Peyer's patch (tissue), 4 donors: ENCODE measurements at regions not wholly inside any gene's neighbourhood (a gene's known extent, or its start where the extent isn't known, plus 50 kb on each side); places are given as distances from the start of the nearest gene placed in this dataset.

Experiments used
- DNase-seq, 3 donors: peaks; one replicate each; pipeline ENCODE4 v3.0.0-alpha.2; 2017 to 2019
- H3K27ac ChIP-seq, 4 donors: fragments of 200-600 bp; sonication (generic); one replicate each; pipeline ENCODE4 v1.5.1; 2016 to 2019
- H3K27me3 ChIP-seq, 2 donors: fragments of 200-600 bp; sonication (generic); one replicate each; pipeline ENCODE4 v1.5.1; 2019
- H3K36me3 ChIP-seq, 3 donors: fragments of 200-600 bp; sonication (generic); one replicate each; pipeline ENCODE4 v1.5.1; 2016 to 2019
- H3K4me1 ChIP-seq, 4 donors: fragments of 200-600 bp; sonication (generic); one replicate each; pipeline ENCODE4 v1.5.1; 2016 to 2019
- H3K4me3 ChIP-seq, 4 donors: fragments of 200-600 bp; sonication (generic); 1 replicate in 3 of 4; 2 replicates in 1 of 4; pipeline ENCODE4 v1.5.1; 2016 to 2019; ENCODE audit warnings: mild to moderate bottlenecking in 1 of 4
- H3K9me3 ChIP-seq, 4 donors: fragments of 200-600 bp; sonication (generic); one replicate each; pipeline ENCODE4 v1.5.1; 2016 to 2019; ENCODE audit warnings: mild to moderate bottlenecking in 1 of 4
- POLR2A ChIP-seq, 2 donors: fragments of 450-650 bp; IDR thresholded peaks; one replicate each; pipeline ENCODE4 v1.5.1; 2017; ENCODE audit warnings: antibody characterized with exemption in 2 of 2, mild to moderate bottlenecking in 2 of 2, moderate library complexity in 2 of 2
- TF ChIP-seq, protein P1 (sequence below), 6 experiments: fragments of 450-650 bp in 4 of 6; fragments of 200-600 bp in 2 of 6; sonication (generic) in 1 of 6; IDR thresholded peaks; one replicate each; pipeline ENCODE4 v1.5.1; 2017 to 2019; ENCODE audit warnings: antibody characterized with exemption in 6 of 6, mild to moderate bottlenecking in 3 of 6, moderate library complexity in 1 of 6

DNA sequence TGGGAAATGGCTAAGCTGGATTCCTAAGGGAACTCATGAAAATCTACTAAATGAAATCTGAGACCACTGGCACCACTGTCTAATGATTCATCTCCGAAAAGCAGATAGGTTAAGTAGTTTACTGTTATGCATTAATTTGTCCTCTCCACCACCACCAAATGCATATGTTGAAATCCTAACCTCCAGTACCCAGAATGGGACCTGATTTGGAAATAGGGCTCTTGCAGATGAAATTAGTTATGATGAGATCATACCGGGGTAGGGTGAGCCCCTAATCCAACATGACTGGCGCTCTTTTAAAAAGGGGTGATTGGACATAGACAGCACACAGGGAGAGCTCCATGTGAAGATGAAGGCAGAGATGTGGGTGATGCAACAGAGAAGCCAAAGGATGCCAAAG, 124.9 kb upstream of the GUCY1A1 start:
- Histone ChIP-seq H3K4me1 (no peaks in the 10 kb centered on the region), H3K9me3 (no peaks in the 10 kb centered on the region), H3K36me3 (no peaks in the 10 kb centered on the region), H3K27me3 (no peaks in the 10 kb centered on the region), H3K27ac (no peak overlapping the region), H3K4me3 (no peak overlapping the region)
- no peak for TF ChIP-seq POLR2A (IDR thresholded peaks at IDR 0.05)
- TF ChIP-seq, protein P1, sequence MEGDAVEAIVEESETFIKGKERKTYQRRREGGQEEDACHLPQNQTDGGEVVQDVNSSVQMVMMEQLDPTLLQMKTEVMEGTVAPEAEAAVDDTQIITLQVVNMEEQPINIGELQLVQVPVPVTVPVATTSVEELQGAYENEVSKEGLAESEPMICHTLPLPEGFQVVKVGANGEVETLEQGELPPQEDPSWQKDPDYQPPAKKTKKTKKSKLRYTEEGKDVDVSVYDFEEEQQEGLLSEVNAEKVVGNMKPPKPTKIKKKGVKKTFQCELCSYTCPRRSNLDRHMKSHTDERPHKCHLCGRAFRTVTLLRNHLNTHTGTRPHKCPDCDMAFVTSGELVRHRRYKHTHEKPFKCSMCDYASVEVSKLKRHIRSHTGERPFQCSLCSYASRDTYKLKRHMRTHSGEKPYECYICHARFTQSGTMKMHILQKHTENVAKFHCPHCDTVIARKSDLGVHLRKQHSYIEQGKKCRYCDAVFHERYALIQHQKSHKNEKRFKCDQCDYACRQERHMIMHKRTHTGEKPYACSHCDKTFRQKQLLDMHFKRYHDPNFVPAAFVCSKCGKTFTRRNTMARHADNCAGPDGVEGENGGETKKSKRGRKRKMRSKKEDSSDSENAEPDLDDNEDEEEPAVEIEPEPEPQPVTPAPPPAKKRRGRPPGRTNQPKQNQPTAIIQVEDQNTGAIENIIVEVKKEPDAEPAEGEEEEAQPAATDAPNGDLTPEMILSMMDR (IDR thresholded peaks at IDR 0.05) = no peak
- no peak for DNase-seq

DNA sequence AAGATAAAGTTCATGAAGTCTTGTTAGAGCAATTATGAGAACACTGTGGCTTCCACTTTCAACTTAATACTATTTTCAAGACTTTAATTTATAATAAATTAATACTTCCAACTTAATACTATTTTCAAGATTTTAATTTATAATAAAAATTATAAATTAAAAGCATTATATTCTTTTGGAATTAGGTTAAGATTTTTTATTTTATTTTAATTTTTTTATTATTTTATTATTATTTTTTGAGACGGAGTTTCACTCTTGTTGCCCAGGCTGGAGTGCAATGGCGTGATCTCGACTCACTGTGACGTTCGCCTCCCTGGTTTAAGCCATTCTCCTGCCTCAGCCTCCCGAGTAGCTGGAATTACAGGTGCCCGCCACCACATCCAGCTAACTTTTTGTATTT, 126.0 kb upstream of the GUCY1A1 start:
- TF ChIP-seq, protein P1 (IDR thresholded peaks at IDR 0.05) = no peak
- TF ChIP-seq POLR2A (IDR thresholded peaks at IDR 0.05) = no peak
- H3K27me3 ChIP-seq = no peaks in the 10 kb centered on the region
- H3K36me3 ChIP-seq = no peaks in the 10 kb centered on the region
- H3K9me3 ChIP-seq = no peaks in the 10 kb centered on the region
- no peaks in the 10 kb centered on the region for H3K4me1 ChIP-seq
- no peak overlapping the region for H3K27ac ChIP-seq
- H3K4me3 ChIP-seq = no peak overlapping the region
- DNase-seq = no peak

DNA sequence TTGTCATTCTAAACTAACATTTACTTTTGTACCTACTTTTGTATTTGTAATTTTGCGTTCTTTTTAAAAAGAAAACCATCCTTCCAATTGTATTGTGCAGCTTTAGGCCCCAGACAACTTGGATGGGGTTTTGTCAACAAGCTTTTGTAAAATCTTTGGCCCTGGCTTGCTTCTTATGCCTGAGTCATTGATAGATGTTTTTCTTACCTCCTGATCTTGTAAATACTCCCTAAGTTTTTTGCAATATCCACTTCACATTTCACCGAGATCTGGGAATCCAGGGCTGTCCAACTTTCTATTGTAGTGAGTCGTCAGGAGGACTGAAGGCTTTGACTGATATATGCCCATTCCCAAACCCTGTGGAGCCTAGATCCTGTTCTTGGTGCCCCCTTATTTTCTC, 126.9 kb upstream of the GUCY1A1 start:
- Histone ChIP-seq H3K4me3 (no peak overlapping the region), H3K4me1 (no peaks in the 10 kb centered on the region), H3K27me3 (no peaks in the 10 kb centered on the region), H3K36me3 (no peaks in the 10 kb centered on the region), H3K9me3 (no peaks in the 10 kb centered on the region), H3K27ac (no peak overlapping the region)
- TF ChIP-seq, protein P1 (IDR thresholded peaks at IDR 0.05) = no peak
- no peak for TF ChIP-seq POLR2A (IDR thresholded peaks at IDR 0.05)
- no peak for DNase-seq

DNA sequence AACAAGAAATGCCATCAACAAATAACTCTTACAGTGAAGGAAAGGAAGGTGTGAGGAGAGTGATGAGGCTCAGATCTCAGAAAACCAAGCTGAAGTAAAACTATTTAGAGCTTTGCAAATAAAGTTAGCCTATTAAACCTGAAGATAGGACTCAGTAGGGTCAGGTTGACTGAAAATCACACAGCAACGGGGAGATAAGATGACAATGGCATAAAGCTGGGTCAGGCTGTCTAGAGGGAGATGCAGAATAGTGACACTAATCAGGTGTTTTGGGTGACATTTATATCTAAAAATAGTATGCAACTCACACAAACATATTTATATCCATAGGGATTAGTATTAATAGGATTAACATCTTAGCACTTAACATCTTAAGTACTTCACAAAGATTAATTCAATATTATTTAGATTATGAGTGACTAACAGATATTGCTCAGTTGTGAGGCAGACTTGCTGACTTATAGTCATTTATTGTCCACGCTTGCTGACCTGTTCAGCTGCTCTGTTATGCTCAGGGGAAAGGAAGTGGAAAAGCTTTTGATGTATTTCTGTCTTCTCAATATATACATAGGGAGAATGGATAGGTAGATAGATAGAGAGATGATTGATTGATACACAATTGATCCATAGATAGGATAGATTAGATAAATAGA, 130.7 kb upstream of the GUCY1A1 start:
- no peaks in the 10 kb centered on the region for H3K4me1 ChIP-seq

DNA sequence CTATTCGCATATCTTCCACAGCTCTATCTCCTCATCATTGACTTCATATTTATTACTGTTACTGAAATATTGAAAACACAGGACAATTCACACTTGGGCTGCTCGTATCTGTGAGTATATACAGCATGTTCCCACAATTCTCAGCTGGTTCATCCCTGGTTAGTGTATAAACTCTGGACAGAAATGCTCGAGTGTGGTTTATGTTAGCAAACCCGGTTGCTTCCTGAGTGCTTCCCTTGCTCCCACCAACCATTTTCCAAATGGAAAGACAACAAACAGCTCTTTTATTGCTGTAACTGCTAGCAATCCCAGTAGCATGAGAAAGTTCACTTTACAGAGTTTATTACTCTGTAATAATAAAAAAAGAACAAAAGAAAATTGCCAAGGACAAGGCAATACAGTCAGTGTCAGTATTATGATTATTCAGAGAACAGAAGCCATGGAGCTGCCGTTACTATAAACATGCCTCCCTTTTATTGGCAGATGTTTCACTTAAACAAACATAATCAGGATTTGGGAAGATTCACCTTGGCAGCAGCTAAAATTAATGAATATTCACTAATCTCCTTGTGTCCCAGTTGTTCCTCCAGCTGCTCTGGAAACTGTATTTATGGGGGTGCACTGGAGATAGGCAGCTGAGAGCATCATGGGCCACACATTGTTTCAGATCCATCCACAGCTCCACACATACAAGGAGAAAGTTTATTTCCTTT, 134.1 kb upstream of the GUCY1A1 start:
- TF ChIP-seq, protein P1 (IDR thresholded peaks at IDR 0.05) = no peak
- TF ChIP-seq POLR2A (IDR thresholded peaks at IDR 0.05) = no peak
- Histone ChIP-seq H3K27me3 (no peaks in the 10 kb centered on the region), H3K4me3 (no peak overlapping the region), H3K27ac (no peak overlapping the region), H3K36me3 (no peaks in the 10 kb centered on the region), H3K4me1 (no peaks in the 10 kb centered on the region), H3K9me3 (no peaks in the 10 kb centered on the region)
- no peak for DNase-seq

More for the DNA sequence above, 130.7 kb upstream of the GUCY1A1 start:
- no peaks in the 10 kb centered on the region for H3K36me3 ChIP-seq
- H3K4me3 ChIP-seq = no peak overlapping the region
- no peak for DNase-seq
- TF ChIP-seq POLR2A (IDR thresholded peaks at IDR 0.05) = no peak
- H3K9me3 ChIP-seq = no peaks in the 10 kb centered on the region
- H3K27me3 ChIP-seq = no peaks in the 10 kb centered on the region
- H3K27ac ChIP-seq = no peak overlapping the region

DNA sequence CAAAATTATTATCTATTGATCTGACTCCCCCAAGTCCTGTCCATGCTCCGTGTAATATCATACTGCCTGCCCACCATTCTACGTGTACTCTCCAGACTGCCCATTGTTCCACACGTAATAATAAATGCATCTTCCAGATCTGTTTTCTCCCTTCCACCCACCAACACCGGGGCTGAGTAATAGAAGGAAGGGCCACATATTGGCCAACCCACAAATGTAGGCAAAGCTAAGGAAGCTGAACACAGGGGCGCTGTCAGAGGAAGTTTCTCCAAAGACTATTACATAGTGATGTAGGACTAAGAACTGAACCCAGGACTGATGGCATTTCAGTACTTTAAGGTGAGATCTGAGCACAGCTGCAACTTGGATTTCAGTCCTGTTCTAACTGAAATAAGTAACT, 135.8 kb upstream of the GUCY1A1 start:
- DNase-seq = no peak

More for the DNA sequence above, 135.8 kb upstream of the GUCY1A1 start:
- H3K27ac ChIP-seq = no peak overlapping the region
- H3K4me1 ChIP-seq = peaks cover 0 to 5% (median 0%) of the 10 kb centered on the region in 4 donors
- no peak overlapping the region for H3K4me3 ChIP-seq
- H3K9me3 ChIP-seq = no peaks in the 10 kb centered on the region
- no peaks in the 10 kb centered on the region for H3K36me3 ChIP-seq
- no peaks in the 10 kb centered on the region for H3K27me3 ChIP-seq
- TF ChIP-seq POLR2A (IDR thresholded peaks at IDR 0.05) = no peak
- TF ChIP-seq, protein P1 (IDR thresholded peaks at IDR 0.05) = no peak
